Hepatocyte (in vitro differentiated cells): ENCODE measurements at regions not wholly inside any gene's neighbourhood (a gene's known extent, or its start where the extent isn't known, plus 50 kb on each side); places are given as distances from the start of the nearest gene placed in this dataset.

Experiments
- DNase-seq: peaks from one replicate; pipeline ENCODE4 v3.0.0-alpha.2; 2016; ENCODE audit warnings: low spot score
- H2AFZ ChIP-seq: fragments of 200-600 bp; sonication (generic); 2 replicates; pipeline ENCODE4 v1.6.0; 2016; ENCODE audit warnings: antibody characterized with exemption, mild to moderate bottlenecking
- H3K27ac ChIP-seq: fragments of 200-600 bp; sonication (generic); 2 replicates; pipeline ENCODE4 v1.5.1; 2016; ENCODE audit warnings: mild to moderate bottlenecking
- H3K27me3 ChIP-seq: fragments of 200-600 bp; sonication (generic); 2 replicates; pipeline ENCODE4 v1.6.1; 2016
- H3K36me3 ChIP-seq: fragments of 200-600 bp; sonication (generic); replicated peaks from 2 replicates; pipeline ENCODE4 v1.5.1; 2016; ENCODE audit warnings: low read depth; ENCODE audit not compliant: insufficient read depth
- H3K4me1 ChIP-seq: fragments of 200-600 bp; sonication (generic); 2 replicates; pipeline ENCODE4 v1.5.1; 2016; ENCODE audit warnings: mild to moderate bottlenecking, moderate library complexity; ENCODE audit not compliant: insufficient read depth
- H3K4me2 ChIP-seq: fragments of 200-600 bp; sonication (generic); 2 replicates; pipeline ENCODE4 v1.6.0; 2016
- H3K4me3 ChIP-seq: fragments of 200-600 bp; sonication (generic); 2 replicates; pipeline ENCODE4 v1.5.1; 2016; ENCODE audit warnings: mild to moderate bottlenecking
- H3K79me2 ChIP-seq: fragments of 200-600 bp; sonication (generic); 2 replicates; pipeline ENCODE4 v1.6.0; 2017; ENCODE audit warnings: mild to moderate bottlenecking
- H3K9me2 ChIP-seq: fragments of 200-600 bp; sonication (generic); replicated peaks from 2 replicates; pipeline ENCODE4 v1.6.0; 2017; ENCODE audit warnings: mild to moderate bottlenecking; ENCODE audit not compliant: insufficient read depth
- H3K9me3 ChIP-seq: fragments of 200-600 bp; sonication (generic); 2 replicates; pipeline ENCODE4 v1.5.1; 2016; ENCODE audit warnings: low read depth, mild to moderate bottlenecking
- H4K20me1 ChIP-seq: fragments of 200-600 bp; sonication (generic); 2 replicates; pipeline ENCODE4 v1.6.0; 2016; ENCODE audit warnings: mild to moderate bottlenecking; ENCODE audit not compliant: insufficient read depth, poor library complexity, severe bottlenecking
- EZH2 ChIP-seq: fragments of 200-600 bp; sonication (generic); IDR thresholded peaks from 2 replicates; pipeline ENCODE4 v1.6.1; 2016; ENCODE audit warnings: antibody characterized with exemption, mild to moderate bottlenecking, borderline replicate concordance
- EZH2phosphoT487 ChIP-seq: fragments of 200-600 bp; sonication (generic); IDR thresholded peaks from one replicate; pipeline ENCODE4 v1.6.1; 2018; ENCODE audit warnings: antibody characterized with exemption, mild to moderate bottlenecking, low read depth, moderate library complexity; ENCODE audit not compliant: unreplicated experiment, severe bottlenecking
- WGBS: methylation state at CpG from one replicate; pipeline ENCODE4 v1.1.6; 2016; ENCODE audit warnings: low lambda C conversion rate; ENCODE audit errors: missing lambda C conversion rate; 5-methylcytosine and 5-hydroxymethylcytosine counted together
- TF ChIP-seq, protein P1 (sequence below): fragments of 200-600 bp; sonication (generic); IDR thresholded peaks from 2 replicates; pipeline ENCODE4 v1.5.1; 2016; ENCODE audit warnings: antibody characterized with exemption, mild to moderate bottlenecking; ENCODE audit not compliant: poor library complexity

- Histone ChIP-seq H3K27me3 (no peaks in the 10 kb centered on the region), H3K4me3 (no peak overlapping the region), H4K20me1 (no peaks in the 10 kb centered on the region), H3K4me1 (peaks cover 9% of the 10 kb centered on the region), H3K36me3 (no peaks in the 10 kb centered on the region), H2AFZ (no peak overlapping the region), H3K79me2 (no peaks in the 10 kb centered on the region), H3K9me2 (no peaks in the 10 kb centered on the region), H3K4me2 (no peak overlapping the region), H3K9me3 (no peaks in the 10 kb centered on the region), H3K27ac (no peak overlapping the region)
- 68% methylated on average over 11 of the region's 11 CpGs for WGBS
- peak; percentile 19 for DNase-seq
- no peak for TF ChIP-seq EZH2phosphoT487
- TF ChIP-seq, protein P1, sequence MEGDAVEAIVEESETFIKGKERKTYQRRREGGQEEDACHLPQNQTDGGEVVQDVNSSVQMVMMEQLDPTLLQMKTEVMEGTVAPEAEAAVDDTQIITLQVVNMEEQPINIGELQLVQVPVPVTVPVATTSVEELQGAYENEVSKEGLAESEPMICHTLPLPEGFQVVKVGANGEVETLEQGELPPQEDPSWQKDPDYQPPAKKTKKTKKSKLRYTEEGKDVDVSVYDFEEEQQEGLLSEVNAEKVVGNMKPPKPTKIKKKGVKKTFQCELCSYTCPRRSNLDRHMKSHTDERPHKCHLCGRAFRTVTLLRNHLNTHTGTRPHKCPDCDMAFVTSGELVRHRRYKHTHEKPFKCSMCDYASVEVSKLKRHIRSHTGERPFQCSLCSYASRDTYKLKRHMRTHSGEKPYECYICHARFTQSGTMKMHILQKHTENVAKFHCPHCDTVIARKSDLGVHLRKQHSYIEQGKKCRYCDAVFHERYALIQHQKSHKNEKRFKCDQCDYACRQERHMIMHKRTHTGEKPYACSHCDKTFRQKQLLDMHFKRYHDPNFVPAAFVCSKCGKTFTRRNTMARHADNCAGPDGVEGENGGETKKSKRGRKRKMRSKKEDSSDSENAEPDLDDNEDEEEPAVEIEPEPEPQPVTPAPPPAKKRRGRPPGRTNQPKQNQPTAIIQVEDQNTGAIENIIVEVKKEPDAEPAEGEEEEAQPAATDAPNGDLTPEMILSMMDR, result no peak
- no peak for TF ChIP-seq EZH2
These were observed 181.7 kb upstream of the SH3BP4 start for GRCh38 chr2:234770031-234770506.

- no peak overlapping the region for H3K4me2 ChIP-seq
- no peaks in the 10 kb centered on the region for H4K20me1 ChIP-seq
- H3K9me2 ChIP-seq, result no peaks in the 10 kb centered on the region
- H3K4me1 ChIP-seq, result peaks cover 9% of the 10 kb centered on the region
- H3K27ac ChIP-seq, result no peak overlapping the region
- TF ChIP-seq EZH2phosphoT487, result no peak
- no peak for TF ChIP-seq EZH2
- TF ChIP-seq, protein P1, result no peak
- H3K9me3 ChIP-seq, result no peaks in the 10 kb centered on the region
- 99% methylated on average over 9 of the region's 9 CpGs for WGBS
- no peak overlapping the region for H2AFZ ChIP-seq
- H3K36me3 ChIP-seq, result no peaks in the 10 kb centered on the region
- no peaks in the 10 kb centered on the region for H3K79me2 ChIP-seq
- DNase-seq, result no peak
- no peak overlapping the region for H3K4me3 ChIP-seq
- H3K27me3 ChIP-seq, result no peaks in the 10 kb centered on the region
These were observed 183.1 kb upstream of the SH3BP4 start for GRCh38 chr2:234768608-234769196.

DNA sequence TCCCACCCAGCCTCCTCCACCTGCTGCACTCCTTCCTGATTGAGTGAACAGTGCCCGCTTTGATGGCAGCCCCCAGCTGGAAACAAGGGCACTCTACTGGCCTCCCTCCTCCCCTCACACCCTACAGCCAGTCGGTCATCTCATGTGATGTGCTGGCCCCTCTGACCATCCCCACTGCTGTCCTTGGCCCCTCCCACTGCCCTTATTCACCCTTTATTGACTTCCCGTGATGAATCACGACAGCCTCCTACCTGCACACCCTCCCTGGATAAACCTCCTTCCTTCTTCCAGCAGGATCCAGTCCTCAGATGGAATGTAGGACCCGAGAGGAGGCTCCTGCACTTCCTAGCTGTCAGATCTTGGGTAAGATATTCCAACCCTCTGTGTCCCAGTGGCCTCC is 186.5 kb upstream of the SH3BP4 start:
- WGBS, result 63% methylated on average over 5 of the region's 5 CpGs
- no peak overlapping the region for H2AFZ ChIP-seq
- H3K4me1 ChIP-seq, result peaks cover 4% of the 10 kb centered on the region
- H3K27me3 ChIP-seq, result no peaks in the 10 kb centered on the region
- no peaks in the 10 kb centered on the region for H3K79me2 ChIP-seq
- no peak for DNase-seq
- no peaks in the 10 kb centered on the region for H3K36me3 ChIP-seq
- H3K9me3 ChIP-seq, result peaks cover 5% of the 10 kb centered on the region
- H4K20me1 ChIP-seq, result no peaks in the 10 kb centered on the region
- H3K9me2 ChIP-seq, result no peaks in the 10 kb centered on the region
- H3K27ac ChIP-seq, result no peak overlapping the region
- TF ChIP-seq EZH2, result no peak
- no peak overlapping the region for H3K4me2 ChIP-seq
- H3K4me3 ChIP-seq, result no peak overlapping the region

DNA sequence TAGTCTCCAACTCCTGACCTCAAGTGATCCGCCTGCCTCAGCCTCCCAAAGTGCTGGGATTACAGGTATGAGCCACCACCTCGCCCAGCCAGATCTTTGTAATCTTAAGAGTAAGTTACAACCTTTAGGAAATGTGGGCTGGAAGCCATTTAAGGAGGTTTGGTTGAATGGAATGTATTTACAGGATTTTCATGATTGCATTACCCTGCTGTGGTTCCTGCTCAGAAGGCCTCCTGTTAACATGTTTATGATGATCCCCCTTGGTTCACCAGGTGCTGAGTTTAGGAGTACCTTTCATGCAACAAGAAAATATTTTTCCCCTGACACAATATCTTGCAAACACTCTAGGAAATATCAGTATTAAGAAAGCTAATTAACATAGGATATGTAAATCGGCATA is 187.4 kb upstream of the SH3BP4 start:
- H3K4me1 ChIP-seq, result no peaks in the 10 kb centered on the region
- H3K4me3 ChIP-seq, result no peak overlapping the region
- H4K20me1 ChIP-seq, result no peaks in the 10 kb centered on the region
- 93% methylated on average over 3 of the region's 3 CpGs for WGBS
- H3K27me3 ChIP-seq, result no peaks in the 10 kb centered on the region
- H3K27ac ChIP-seq, result no peak overlapping the region
- H3K79me2 ChIP-seq, result no peaks in the 10 kb centered on the region
- peaks cover 5% of the 10 kb centered on the region for H3K9me3 ChIP-seq
- no peaks in the 10 kb centered on the region for H3K9me2 ChIP-seq
- TF ChIP-seq EZH2phosphoT487, result no peak
- TF ChIP-seq EZH2, result no peak
- TF ChIP-seq, protein P1, result no peak
- DNase-seq, result no peak
- H3K36me3 ChIP-seq, result no peaks in the 10 kb centered on the region
- H2AFZ ChIP-seq, result no peak overlapping the region
- no peak overlapping the region for H3K4me2 ChIP-seq
